Activated naive CD4-positive, alpha-beta T cell treated with anti-CD3 and anti-CD28 coated beads, Interleukin-2, amount 50 U/mL, for 16 hours (primary cell): ENCODE measurements at regions not wholly inside any gene's neighbourhood (a gene's known extent, or its start where the extent isn't known, plus 50 kb on each side); places are given as distances from the start of the nearest gene placed in this dataset.
"Not testable (repeated sequence)": the region's sequence is repeated elsewhere in the genome, so short reads cannot be mapped to it uniquely, and the experiment has no call there.

Experiments
- DNase-seq: peaks from one replicate; pipeline ENCODE4 v3.0.0-alpha.2; 2020

GRCh38 chr3:103189941-103190340 is 755.1 kb downstream of the ZPLD1 start:
- DNase-seq, result no peak

DNA sequence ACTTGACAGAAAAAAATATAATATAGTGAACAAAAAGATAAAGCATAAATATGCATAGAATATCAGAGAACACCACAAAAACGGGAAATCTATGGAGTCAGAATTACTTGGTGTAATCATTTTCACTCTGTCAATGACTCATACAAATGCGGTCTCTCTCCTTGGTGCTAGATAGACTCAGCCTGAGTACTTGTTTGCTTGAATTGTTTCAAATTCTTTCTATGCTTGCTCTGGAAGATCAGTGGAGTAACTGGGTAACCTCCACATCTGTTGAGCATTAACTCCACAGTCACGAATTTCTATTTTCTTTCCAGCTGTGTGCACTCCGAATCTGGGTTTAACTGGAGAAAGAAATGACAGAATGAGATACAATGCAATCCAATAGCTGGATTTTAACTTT is 760.4 kb downstream of the ZPLD1 start:
- no peak for DNase-seq

- DNase-seq, result no peak
These were observed 768.6 kb downstream of the ZPLD1 start for GRCh38 chr3:103203441-103203840.

DNA sequence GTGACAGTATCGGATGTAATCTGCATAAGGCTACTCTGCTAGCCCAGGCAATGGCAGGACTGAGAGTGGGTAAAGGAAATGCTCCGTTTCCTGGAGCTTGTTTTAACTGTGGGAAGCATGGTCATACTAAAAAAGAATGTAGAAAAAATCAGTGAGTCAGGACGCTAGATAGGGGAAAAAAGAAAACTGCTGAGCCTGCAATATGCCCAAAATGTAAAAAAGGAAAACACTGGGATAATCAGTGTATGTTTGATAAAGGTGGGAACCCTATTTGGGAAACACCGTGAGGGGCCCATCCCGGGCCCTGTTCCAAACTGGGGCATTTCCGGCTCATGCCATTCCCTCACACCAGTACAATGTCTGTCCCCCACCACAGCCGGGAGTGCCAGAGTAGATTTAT is 775.8 kb downstream of the ZPLD1 start:
- no peak for DNase-seq

DNA sequence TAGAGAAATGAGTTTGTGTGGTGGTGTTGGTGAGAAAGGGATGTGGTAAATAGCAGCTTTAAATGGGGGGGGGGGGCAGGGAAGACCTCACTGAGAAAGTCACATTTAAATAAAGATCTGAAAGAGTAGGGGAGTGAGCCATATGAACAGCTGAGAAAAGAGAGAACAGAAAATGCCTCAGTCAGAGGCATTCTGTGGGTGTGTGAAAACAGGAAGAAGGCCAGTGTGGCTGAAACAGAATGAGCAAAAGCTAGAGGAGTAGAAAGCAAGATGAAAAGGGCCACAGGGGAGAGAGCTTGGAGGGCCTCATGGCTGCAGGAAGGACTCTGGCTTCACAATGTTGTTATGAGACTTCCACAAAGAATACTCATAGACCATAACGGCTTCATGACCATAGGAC is 783.3 kb downstream of the ZPLD1 start:
- no peak for DNase-seq

- no peak for DNase-seq
These were observed 784.0 kb downstream of the ZPLD1 start for GRCh38 chr3:103218793-103219192.

GRCh38 chr3:103227651-103228050 is 792.8 kb downstream of the ZPLD1 start:
- no peak for DNase-seq

- no peak for DNase-seq
These were observed 812.6 kb downstream of the ZPLD1 start for GRCh38 chr3:103247459-103247858.

DNA sequence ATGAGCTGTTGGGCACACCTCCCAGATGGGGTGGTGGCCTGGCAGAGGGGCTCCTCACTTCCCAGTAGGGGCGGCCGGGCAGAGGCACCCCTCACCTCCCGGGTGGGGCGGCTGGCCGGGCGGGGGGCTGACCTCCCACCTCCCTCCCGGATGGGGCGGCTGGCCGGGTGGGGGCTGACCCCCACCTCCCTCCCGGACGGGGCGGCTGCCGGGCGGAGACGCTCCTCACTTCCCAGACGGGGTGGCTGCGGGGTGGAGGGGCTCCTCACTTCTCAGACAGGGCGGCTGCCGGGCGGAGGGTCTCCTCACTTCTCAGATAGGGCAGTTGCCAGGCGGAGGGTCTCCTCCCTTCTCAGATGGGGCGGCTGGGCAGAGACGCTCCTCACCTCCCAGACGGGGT is 820.0 kb downstream of the ZPLD1 start:
- DNase-seq, result not testable (repeated sequence)

GRCh38 chr3:103269287-103269686 is 834.5 kb downstream of the ZPLD1 start:
- no peak for DNase-seq

GRCh38 chr3:103271575-103271974 is 836.8 kb downstream of the ZPLD1 start:
- no peak for DNase-seq

DNA sequence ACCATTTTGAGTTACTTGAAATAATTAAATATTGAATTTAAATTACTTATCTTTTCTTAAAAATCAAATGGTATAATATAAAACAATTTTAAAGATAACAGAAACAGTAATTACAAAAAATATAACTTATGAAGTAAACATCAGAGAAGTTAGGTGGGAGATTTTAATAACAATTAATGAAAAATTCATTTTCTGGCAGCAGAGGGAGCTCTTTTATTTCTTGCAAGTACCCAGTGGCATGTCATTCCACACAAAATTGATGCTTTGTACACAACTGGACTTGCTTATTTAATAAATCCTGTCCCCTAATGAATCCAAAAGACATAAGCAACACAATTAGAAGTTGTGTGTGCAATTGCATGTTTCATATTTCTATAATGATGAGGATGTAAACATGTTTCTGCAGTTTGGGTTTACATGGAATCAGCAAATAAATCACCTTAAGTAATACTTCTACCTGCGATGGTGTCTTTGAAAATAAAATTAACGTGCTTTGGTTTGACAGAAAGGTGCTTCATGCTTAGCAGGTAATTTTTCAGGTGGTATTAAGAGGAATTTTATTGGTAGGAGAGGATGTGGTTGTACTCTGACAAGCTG is 861.3 kb downstream of the ZPLD1 start:
- no peak for DNase-seq

GRCh38 chr3:103297502-103297901 is 862.7 kb downstream of the ZPLD1 start:
- not testable (repeated sequence) for DNase-seq

DNA sequence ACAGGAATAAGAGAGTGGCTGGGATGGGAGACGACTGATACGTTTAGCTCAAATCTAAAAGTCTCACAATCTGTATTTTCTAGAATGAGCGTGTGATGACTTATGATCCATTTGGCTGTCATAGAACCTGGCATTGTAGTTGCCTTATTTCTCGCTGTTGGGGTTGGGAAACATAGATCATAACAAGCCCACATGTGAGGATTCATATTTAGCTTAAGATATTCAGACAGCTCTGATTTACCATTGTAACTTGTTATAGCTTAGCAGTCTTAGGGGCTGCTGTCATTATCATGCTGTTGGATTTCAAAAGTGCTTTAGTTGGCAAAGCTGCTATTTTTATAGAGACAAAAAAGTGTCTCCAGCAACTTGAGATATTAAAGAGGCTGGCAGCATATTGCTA is 871.3 kb downstream of the ZPLD1 start:
- no peak for DNase-seq

DNA sequence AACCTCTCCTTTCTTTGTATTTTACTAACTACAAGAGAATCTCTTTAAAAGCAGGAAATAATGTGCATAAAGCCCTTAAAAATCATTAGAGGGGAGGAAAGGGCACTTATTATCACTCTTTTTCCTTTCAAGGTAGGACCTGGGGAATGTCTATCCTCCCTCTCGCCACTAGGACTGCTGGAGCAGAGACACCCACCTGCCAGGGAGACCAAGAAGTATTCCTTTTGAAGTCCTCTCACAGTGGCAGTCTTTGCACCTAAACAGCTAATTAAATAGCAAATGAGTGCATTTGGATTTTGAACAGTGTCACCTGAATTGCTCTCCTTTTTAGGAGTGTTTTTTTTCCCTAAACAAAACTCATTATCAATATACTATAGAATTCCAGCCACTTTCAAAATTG is 874.1 kb downstream of the ZPLD1 start:
- no peak for DNase-seq

- no peak for DNase-seq
These were observed 885.1 kb downstream of the ZPLD1 start for GRCh38 chr3:103319912-103320311.

DNA sequence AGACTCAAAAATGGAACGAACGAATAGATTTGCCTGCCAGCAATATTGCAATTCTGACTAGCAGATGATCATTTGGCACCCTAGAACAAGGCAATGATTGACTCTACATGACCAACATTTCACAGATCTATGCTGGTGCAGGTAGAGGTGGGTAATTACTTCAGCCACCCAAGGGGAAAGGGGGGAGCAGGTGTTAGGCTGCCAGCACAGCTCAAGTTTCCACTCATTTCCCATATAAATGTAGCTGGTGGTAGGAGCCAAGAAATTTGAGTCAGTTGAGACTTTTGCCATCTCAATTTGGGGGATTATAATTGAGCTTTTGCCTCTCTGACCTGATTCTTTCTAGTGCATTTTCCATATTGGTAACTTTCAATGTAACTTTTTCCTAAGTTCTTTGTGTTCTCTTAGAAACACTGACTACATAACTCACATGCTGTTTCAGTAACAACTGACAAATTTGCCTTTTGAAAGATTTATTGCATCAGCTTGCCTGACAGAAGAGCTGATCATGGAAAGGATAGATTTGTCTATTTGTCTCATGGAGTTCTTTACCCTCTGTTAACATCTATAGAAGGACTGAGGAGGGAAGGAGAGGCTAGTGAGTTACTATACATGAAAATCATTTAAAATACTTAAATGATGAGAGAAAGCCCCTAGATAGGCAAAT is 902.5 kb downstream of the ZPLD1 start:
- DNase-seq, result no peak

- no peak for DNase-seq
These were observed 906.3 kb downstream of the ZPLD1 start for GRCh38 chr3:103341078-103341606.

- DNase-seq, result no peak
These were observed 907.5 kb downstream of the ZPLD1 start for GRCh38 chr3:103342205-103342731.

DNA sequence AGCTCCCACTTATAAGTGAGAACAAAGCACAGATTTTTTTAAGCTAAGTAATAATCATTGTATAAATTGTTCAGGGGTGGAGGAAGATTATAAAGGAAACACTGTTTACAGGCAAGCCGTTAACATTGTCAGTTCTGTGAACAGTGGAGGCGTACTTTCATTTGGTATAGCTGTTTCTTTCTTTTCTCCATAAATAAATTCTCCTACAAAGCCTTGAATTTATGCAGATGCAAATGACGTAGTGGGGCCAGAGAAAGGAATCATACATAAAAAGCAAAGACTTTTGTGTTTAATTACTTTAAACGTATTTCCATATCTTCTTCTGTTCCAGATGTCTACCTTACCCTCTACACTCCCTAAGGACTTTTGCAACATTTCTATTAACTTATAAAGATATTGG is 914.9 kb downstream of the ZPLD1 start:
- no peak for DNase-seq

DNA sequence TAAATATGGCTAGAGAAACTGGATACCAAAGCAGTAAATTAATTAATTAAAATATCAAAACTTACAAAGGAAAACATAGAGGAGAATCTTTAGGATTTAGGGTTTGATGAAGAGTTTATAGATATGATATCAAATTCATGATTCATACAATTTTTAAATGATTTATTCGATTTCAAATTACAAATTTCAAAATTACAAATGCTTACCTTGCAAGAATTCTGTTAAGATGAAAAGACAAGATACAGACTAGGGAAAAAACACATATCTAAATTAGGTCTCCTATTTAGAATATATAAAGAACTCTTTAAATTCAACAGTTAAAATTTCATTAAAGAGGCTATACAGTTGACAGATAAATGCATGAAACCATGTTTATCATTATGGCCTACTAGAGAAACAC is 930.7 kb downstream of the ZPLD1 start:
- DNase-seq, result no peak

DNA sequence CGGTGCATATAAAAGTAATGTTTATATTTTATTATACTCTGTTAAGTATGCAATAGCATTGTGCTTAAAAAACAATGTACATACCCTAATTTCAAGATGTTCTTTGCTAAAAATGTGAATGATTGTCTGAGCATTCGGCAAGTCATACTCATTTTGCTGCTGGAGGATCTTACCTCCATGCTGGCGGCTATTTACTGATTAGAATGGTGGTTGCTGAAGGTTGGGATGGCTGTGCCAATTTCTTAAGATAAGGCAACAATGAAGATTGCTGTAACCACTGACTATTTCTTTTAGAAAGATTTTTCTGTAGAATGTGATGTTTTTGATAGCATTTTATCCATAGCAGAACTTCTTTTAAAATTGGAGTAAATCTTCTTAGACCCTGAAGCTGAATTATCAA is 932.7 kb downstream of the ZPLD1 start:
- no peak for DNase-seq

DNA sequence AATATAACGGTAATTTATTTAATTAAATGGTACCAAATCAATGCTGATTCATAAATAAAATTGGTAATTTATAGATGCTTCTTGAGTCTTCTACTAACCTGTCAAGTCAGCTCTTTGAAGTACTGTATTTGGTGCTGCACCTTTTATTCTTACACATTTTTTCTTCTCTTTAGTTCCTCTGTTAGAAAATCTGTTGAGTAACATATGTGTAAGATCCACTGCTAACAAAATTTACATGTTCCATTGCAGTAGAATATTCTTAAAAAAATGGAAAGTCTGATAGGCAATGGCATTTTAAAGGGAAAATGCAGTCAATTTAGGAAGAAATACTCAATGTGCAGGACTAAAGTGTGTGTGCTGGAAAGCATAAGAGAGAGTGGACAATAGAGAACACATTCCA is 936.6 kb downstream of the ZPLD1 start:
- DNase-seq, result no peak

GRCh38 chr3:103372031-103372430 is 937.2 kb downstream of the ZPLD1 start:
- no peak for DNase-seq

GRCh38 chr3:103380391-103380790 is 945.6 kb downstream of the ZPLD1 start:
- DNase-seq, result no peak
